HG02943 (cell line): ENCODE measurements at regions not wholly inside any gene's neighbourhood (a gene's known extent, or its start where the extent isn't known, plus 50 kb on each side); places are given as distances from the start of the nearest gene placed in this dataset.

Source experiments
- ATAC-seq: cut with Tn5 transposase; IDR thresholded peaks from one replicate; pipeline ENCODE4 v1.9.1; 2021; ENCODE audit warnings: mild to moderate bottlenecking, low read depth, moderate library complexity; ENCODE audit not compliant: unreplicated experiment

DNA sequence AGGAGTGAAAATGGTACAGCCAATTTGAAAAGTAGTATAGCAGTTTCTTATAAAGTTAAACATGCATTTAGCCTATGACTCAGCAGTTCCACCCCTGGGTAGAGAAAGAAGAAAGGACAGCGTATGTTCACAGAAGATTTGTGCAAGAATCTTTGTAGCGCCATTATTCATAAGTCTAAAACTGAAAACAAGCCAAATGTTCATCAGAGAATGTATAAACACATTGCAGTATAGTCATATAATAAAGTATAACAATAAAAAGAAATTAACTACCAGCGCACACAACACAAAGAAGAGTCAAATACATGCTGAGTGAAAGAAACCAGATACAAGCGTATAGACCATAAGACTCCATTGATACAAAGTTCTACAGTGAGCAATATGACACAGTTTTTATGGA is 294.0 kb downstream of the SAMD5 start:
- ATAC-seq: no peak

DNA sequence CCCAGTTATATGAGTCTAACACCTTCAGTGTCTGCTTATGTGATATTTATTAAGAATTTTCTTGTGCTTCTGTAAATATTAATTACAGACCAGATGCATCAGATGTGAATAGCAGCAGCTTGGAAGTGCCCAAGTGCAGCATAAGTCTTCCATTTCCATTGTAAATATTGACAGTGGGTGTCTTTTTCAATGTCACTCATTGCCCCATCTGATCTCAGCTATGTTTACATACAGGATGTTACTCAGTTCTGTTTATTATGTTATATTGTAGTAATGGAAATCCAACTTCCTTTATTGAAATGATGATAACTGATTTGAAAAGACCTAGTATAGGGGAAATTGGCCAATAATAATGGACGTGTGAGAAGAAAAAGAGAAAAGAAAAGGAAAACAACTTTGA is 296.7 kb downstream of the SAMD5 start:
- ATAC-seq: no peak

DNA sequence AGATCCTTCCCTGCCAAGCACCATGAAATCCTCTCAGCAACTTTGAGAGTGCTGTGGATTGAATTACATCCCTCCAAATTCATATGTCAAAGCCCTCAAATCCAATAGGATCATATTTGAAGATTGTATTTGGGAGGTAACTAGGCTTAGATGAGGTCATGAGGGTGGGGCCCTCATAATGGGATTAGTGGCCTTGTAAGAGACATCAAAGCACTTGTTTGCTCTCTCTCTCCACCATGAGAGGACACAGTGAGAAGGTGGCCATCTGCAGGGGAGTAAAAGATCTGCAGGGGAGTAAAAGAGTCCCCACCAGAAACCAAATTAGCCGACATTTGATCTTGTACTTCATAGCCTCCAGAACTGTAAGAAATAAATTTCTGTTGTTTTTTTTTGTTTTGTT is 298.2 kb downstream of the SAMD5 start:
- no peak for ATAC-seq

- ATAC-seq: no peak
Observed at GRCh38 chr6:147808640-147809039, 300.1 kb downstream of the SAMD5 start.

- ATAC-seq: no peak
Observed at GRCh38 chr6:147811913-147812629, 303.6 kb downstream of the SAMD5 start.

DNA sequence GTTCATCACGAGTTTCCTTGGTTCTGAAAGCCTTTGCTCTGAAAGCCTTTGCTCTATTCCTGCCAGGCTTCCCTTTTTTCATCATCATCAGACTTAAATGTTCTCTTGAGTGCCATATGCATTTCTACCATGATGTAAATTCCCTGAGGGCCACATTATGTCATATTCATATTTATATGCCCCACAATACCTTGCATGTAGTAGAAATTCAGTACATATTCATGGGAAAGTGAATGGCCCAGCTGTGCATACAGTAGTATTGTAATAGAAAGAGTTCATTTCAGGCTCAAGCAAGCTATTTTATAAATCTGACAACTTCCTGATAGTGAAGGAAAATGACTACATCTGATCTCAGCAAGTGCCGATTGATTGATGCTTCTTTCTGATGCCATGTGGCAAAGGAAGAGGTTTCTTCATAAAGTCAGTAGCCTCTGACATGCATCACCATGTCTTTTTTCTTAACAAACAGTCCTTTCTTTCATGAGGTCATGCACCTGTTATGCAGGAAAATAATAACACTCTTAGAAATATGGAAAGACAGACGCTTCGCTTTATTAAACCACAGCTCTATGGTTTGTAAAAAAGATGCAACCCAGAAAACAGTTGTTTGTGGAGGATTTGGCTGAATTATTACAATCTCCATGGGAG is 308.7 kb downstream of the SAMD5 start:
- no peak for ATAC-seq

GRCh38 chr6:147820520-147820919 is 312.0 kb downstream of the SAMD5 start:
- no peak for ATAC-seq

GRCh38 chr6:147821295-147821897 is 312.9 kb downstream of the SAMD5 start:
- ATAC-seq: no peak

- no peak for ATAC-seq
Observed at GRCh38 chr6:147823936-147824335, 315.4 kb downstream of the SAMD5 start.

GRCh38 chr6:147825848-147826247 is 317.4 kb downstream of the SAMD5 start:
- ATAC-seq: no peak

- ATAC-seq: no peak
Observed at GRCh38 chr6:147826698-147827097, 318.2 kb downstream of the SAMD5 start.

DNA sequence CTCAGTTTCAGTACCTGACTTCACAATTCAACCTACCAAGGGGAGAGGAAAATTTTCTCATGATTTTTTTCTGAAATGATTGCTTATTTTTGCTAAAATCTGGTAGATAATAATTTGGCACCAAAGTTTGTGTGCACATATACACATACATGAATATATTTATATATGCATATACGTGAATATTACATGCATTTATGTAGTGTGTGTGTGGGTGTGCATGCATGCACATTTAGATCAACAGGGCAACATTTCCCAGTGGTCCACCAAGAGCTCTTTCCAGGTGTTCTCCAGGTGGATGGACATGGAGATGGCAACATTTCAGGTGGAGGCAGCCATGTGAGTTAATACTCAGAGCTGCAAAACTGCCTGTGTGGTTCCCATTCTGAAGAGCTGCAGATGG is 320.9 kb downstream of the SAMD5 start:
- ATAC-seq: no peak

DNA sequence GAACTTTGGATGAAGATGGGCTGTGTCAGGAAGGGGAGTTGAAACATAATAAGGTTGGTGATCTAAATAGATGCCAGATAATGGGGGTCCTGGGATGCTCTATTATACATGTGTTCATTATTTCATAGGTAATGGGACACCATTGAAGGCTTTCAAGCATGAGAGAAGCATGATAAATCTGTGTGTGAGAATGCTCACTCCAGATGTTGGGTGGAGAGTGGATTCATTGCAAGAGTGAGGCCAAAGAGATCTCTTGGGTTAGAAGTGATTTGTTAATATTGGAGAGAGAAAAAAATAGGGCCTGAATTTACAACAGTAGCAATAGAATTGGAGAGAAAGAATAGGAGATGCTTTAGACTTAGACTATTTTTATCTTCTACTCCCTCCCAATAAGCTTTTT is 321.3 kb downstream of the SAMD5 start:
- no peak for ATAC-seq

DNA sequence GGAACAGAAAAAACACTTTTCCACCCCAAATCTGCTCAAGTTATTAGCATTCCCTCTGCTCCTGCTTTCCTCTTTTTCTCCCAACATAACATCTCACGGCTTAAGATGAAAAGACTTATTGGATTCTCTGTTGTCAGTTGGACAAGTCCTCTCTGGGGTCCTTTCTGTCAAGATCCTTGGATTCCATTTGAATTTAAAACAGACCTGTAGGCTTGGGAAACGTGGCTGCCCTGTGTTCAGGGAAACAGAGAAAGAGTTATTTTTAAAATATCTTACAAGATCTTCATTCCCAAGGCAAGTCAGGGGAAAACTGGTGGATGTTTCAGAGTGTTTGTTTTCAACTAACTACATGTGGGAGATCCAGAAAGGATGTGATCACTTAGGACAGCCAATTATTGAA is 322.9 kb downstream of the SAMD5 start:
- no peak for ATAC-seq

- ATAC-seq: no peak
Observed at GRCh38 chr6:147833607-147834006, 325.1 kb downstream of the SAMD5 start.

DNA sequence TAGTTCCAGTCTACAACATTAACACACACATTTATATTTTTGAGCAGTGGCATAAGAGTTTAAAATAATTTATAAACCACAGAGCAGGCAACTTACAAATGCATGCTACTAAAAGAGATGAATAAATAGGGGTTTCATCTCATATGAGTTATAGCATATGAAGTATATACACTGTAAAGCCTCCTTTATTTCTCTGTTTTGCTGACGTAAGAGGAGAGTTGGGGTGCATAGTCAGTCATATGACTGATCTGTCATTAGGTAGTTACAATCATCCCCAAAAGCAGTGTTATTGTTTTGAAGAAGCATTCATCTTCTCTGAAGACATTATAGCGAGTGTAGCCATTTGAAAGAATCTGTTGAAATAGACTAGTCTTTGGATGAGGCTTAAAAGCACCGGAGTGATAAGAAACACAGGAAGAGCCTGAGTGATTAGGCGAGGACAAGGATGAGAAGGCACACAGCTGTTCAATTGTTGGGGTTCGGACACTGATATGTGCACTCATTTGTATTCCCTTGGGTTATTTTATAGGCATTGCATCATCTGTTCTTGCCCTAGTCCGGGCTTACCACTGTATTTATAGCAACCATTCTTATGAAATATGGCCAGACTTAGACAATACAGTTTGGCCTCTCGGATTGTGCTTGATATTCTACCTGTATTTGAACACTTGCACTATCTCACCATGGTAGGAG is 325.7 kb downstream of the SAMD5 start:
- ATAC-seq: no peak

DNA sequence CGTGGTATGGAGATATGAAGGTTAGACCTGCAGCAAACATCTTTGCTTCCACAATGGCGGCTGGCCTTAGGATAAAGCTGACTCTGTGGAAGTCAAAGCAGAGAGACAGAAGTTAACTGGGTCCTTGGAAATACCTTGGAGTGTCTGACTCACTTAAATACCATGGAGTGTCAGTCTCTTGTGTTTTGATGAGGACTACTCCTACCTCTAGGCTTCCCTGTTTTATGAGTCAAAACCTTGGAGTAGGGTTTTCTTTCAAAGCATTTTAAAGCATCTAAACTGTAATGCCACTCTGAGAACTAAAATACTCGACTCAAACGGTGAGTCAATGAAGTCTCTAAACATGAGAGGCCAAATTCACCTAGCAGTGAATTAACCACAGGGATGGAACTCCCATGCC is 329.1 kb downstream of the SAMD5 start:
- no peak for ATAC-seq

DNA sequence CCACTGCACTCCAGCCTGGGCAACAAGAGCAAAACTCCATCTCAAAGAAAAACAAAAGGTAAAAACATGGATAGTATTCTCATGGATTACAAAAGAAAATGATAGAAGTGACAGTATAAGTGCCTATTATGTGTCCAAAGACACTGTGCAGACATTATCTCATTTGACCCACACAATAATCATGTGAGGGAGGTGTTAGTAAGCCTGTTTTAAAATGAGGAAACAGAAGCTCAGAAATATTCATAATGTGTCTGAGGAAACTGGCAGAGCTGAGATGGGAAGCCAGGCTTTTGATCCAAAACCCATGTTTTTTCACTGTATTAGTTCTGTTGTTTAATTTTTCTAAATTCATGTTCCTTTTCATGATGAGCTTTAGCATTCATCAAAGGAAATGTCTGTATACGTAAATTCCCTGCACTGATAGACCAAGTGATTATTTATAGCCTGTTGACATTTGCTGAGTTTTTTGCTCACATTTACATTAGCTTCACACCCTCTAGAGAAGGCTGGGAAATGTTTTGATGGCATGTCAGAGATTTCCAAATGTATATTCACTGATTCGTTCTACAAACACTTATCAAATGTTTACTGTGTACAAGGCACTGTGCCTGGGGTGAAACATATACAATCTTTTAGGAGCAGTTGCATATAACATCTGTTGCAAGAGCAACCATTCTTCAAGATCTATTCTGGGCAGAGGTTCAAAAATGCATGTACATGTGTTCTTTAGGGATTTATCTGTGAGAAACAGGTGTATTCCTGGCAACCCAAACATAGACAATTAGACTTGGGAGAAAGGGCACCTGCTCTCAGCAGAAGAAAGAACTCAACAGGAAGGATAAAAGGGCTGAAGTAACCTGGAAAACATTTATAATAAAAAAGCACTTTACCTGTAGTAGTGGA is 331.5 kb downstream of the SAMD5 start:
- no peak for ATAC-seq

- no peak for ATAC-seq
Observed at GRCh38 chr6:147841547-147842148, 333.2 kb downstream of the SAMD5 start.
